HEK293 (cell line): ENCODE measurements at regions not wholly inside any gene's neighbourhood (a gene's known extent, or its start where the extent isn't known, plus 50 kb on each side); places are given as distances from the start of the nearest gene placed in this dataset.

Experiments used
- HOXC10 ChIP-seq: sonication (generic); formaldehyde crosslinking; IDR thresholded peaks from 2 replicates; pipeline ENCODE4 v1.8.1; 2023; ENCODE audit warnings: mild to moderate bottlenecking, missing genetic modification reagents
- KLF16 ChIP-seq: fragments of 450-650 bp; formaldehyde crosslinking; IDR thresholded peaks from 2 replicates; pipeline ENCODE4 v1.5.1; 2017; ENCODE audit warnings: missing biosample characterization, missing genetic modification characterization
- REST ChIP-seq: fragments of 450-650 bp; formaldehyde crosslinking; IDR thresholded peaks from 2 replicates; pipeline ENCODE4 v1.5.1; 2016; ENCODE audit warnings: missing biosample characterization, missing genetic modification characterization
- SP3 ChIP-seq: fragments of 450-650 bp; formaldehyde crosslinking; IDR thresholded peaks from 2 replicates; pipeline ENCODE4 v1.5.1; 2016; ENCODE audit warnings: missing biosample characterization, missing genetic modification characterization
- TCF7L2 ChIP-seq: IDR thresholded peaks from 2 replicates; pipeline ENCODE4 v1.6.1; 2011; ENCODE audit warnings: low read depth, mild to moderate bottlenecking, inconsistent platforms, low read length, moderate library complexity, borderline replicate concordance
- ZNF335 ChIP-seq: fragments of 450-650 bp; formaldehyde crosslinking; conservative IDR thresholded peaks from 2 replicates; pipeline ENCODE4 v1.5.1; 2016; ENCODE audit warnings: missing biosample characterization, missing genetic modification characterization
- ZNF768 ChIP-seq: fragments of 450-650 bp; formaldehyde crosslinking; IDR thresholded peaks from 2 replicates; pipeline ENCODE4 v1.5.1; 2018; ENCODE audit warnings: missing biosample characterization, mild to moderate bottlenecking, missing genetic modification characterization
- ZSCAN23 ChIP-seq: fragments of 450-650 bp; formaldehyde crosslinking; IDR thresholded peaks from 2 replicates; pipeline ENCODE4 v1.5.1; 2016; ENCODE audit warnings: missing biosample characterization, missing genetic modification characterization

GRCh38 chr2:32877587-32878510 is 68.9 kb upstream of the LTBP1 start:
- TF ChIP-seq KLF16 (tag by site-specific recombination) (no peak), HOXC10 (CRISPR knock-in tag) (no peak), REST (no peak), ZNF335 (tag by site-specific recombination) (no peak), TCF7L2 (no peak), ZNF768 (tag by site-specific recombination) (no peak), ZSCAN23 (tag by site-specific recombination) (no peak), SP3 (no peak)
